ENCODE measurements at regions not wholly inside any gene's neighbourhood (a gene's known extent, or its start where the extent isn't known, plus 50 kb on each side); places are given as distances from the start of the nearest gene placed in this dataset.

DNA sequence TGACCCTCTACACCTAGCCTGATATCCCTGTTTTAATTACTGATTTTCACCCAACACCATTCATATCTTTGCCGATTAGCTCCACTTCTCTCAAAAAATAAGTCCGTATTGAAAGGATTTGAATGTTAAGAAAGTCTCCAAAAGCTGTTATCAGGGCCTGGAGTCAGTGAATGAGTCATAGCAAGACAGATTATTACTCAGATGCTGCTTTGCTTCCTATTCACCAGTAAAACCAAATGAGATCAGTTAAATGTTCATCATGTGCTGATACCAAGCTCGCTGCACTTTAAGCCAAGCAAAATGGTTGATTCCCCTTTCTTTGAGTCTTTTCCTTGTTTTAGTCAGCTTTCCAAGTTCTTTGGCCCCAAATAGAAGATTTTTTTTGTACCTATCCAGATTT lies 228.4 kb downstream of the FAT3 start:
- TF ChIP-seq, protein P1, sequence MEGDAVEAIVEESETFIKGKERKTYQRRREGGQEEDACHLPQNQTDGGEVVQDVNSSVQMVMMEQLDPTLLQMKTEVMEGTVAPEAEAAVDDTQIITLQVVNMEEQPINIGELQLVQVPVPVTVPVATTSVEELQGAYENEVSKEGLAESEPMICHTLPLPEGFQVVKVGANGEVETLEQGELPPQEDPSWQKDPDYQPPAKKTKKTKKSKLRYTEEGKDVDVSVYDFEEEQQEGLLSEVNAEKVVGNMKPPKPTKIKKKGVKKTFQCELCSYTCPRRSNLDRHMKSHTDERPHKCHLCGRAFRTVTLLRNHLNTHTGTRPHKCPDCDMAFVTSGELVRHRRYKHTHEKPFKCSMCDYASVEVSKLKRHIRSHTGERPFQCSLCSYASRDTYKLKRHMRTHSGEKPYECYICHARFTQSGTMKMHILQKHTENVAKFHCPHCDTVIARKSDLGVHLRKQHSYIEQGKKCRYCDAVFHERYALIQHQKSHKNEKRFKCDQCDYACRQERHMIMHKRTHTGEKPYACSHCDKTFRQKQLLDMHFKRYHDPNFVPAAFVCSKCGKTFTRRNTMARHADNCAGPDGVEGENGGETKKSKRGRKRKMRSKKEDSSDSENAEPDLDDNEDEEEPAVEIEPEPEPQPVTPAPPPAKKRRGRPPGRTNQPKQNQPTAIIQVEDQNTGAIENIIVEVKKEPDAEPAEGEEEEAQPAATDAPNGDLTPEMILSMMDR (IDR thresholded peaks at IDR 0.05): no peak
- TF ChIP-seq POLR2AphosphoS5 (IDR thresholded peaks at IDR 0.05): no peak

All from stomach (tissue), 4 donors.